HG03135 (cell line): ENCODE measurements at regions not wholly inside any gene's neighbourhood (a gene's known extent, or its start where the extent isn't known, plus 50 kb on each side); places are given as distances from the start of the nearest gene placed in this dataset.
"Not testable (repeated sequence)": the region's sequence is repeated elsewhere in the genome, so short reads cannot be mapped to it uniquely, and the experiment has no call there.

Experiments used
- ATAC-seq: cut with Tn5 transposase; IDR thresholded peaks from one replicate; pipeline ENCODE4 v1.9.1; 2021; ENCODE audit warnings: mild to moderate bottlenecking, moderate library complexity; ENCODE audit not compliant: unreplicated experiment

GRCh38 chr10:117458571-117458970 is 83.3 kb upstream of the PDZD8 start:
- no peak for ATAC-seq

- ATAC-seq: no peak
Observed at GRCh38 chr10:117457932-117458331, 82.7 kb upstream of the PDZD8 start.

- no peak for ATAC-seq
Observed at GRCh38 chr10:117457071-117457810, 82.0 kb upstream of the PDZD8 start.

- no peak for ATAC-seq
Observed at GRCh38 chr10:117455346-117455745, 80.1 kb upstream of the PDZD8 start.

- ATAC-seq: no peak
Observed at GRCh38 chr10:117454502-117454901, 79.3 kb upstream of the PDZD8 start.

- not testable (repeated sequence) for ATAC-seq
Observed at GRCh38 chr10:117453484-117453883, 78.2 kb upstream of the PDZD8 start.

- ATAC-seq: no peak
Observed at GRCh38 chr10:117450940-117451339, 75.7 kb upstream of the PDZD8 start.

- ATAC-seq: no peak
Observed at GRCh38 chr10:117449636-117450035, 74.4 kb upstream of the PDZD8 start.

GRCh38 chr10:117448802-117449201 is 73.6 kb upstream of the PDZD8 start:
- no peak for ATAC-seq

GRCh38 chr10:117445992-117446391 is 70.8 kb upstream of the PDZD8 start:
- no peak for ATAC-seq

GRCh38 chr10:117444497-117445040 is 69.3 kb upstream of the PDZD8 start:
- no peak for ATAC-seq

GRCh38 chr10:117443686-117444041 is 68.4 kb upstream of the PDZD8 start:
- ATAC-seq: no peak

- peak; percentile 82 for ATAC-seq
Observed at GRCh38 chr10:117442944-117443685, 67.9 kb upstream of the PDZD8 start.

GRCh38 chr10:117442521-117442920 is 67.3 kb upstream of the PDZD8 start:
- peak; percentile 10 for ATAC-seq

GRCh38 chr10:117441812-117442443 is 66.7 kb upstream of the PDZD8 start:
- peak; percentile 71 for ATAC-seq

GRCh38 chr10:117441361-117441760 is 66.1 kb upstream of the PDZD8 start:
- ATAC-seq: no peak

GRCh38 chr10:117439243-117439912 is 64.1 kb upstream of the PDZD8 start:
- ATAC-seq: no peak

GRCh38 chr10:117432866-117433265 is 57.6 kb upstream of the PDZD8 start:
- ATAC-seq: no peak

- ATAC-seq: no peak
Observed at GRCh38 chr10:117431160-117431559, 55.9 kb upstream of the PDZD8 start.

GRCh38 chr10:117430535-117430934 is 55.3 kb upstream of the PDZD8 start:
- not testable (repeated sequence) for ATAC-seq

GRCh38 chr10:117429643-117430265 is 54.5 kb upstream of the PDZD8 start:
- ATAC-seq: no peak
